ENCODE measurements at regions not wholly inside any gene's neighbourhood (a gene's known extent, or its start where the extent isn't known, plus 50 kb on each side); places are given as distances from the start of the nearest gene placed in this dataset.

- peaks cover 0 to 5% (median 0%) of the 10 kb centered on the region in 6 donors for H3K4me1 ChIP-seq
- H3K27me3 ChIP-seq (replicated peaks in 1 of 7) = no peaks in the 10 kb centered on the region
- DNase-seq = no peak
- H3K4me3 ChIP-seq = no peak overlapping the region
- TF ChIP-seq POLR2AphosphoS5 (IDR thresholded peaks at IDR 0.05) = no peak
- no peak for TF ChIP-seq POLR2A (IDR thresholded peaks at IDR 0.05)
- TF ChIP-seq, protein P1, sequence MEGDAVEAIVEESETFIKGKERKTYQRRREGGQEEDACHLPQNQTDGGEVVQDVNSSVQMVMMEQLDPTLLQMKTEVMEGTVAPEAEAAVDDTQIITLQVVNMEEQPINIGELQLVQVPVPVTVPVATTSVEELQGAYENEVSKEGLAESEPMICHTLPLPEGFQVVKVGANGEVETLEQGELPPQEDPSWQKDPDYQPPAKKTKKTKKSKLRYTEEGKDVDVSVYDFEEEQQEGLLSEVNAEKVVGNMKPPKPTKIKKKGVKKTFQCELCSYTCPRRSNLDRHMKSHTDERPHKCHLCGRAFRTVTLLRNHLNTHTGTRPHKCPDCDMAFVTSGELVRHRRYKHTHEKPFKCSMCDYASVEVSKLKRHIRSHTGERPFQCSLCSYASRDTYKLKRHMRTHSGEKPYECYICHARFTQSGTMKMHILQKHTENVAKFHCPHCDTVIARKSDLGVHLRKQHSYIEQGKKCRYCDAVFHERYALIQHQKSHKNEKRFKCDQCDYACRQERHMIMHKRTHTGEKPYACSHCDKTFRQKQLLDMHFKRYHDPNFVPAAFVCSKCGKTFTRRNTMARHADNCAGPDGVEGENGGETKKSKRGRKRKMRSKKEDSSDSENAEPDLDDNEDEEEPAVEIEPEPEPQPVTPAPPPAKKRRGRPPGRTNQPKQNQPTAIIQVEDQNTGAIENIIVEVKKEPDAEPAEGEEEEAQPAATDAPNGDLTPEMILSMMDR (IDR thresholded peaks at IDR 0.05 in 8 of 11, conservative IDR thresholded peaks at IDR 0.05 in 3 of 11) = no peak
- no peak overlapping the region for H3K27ac ChIP-seq
- no peaks in the 10 kb centered on the region for H3K9me3 ChIP-seq
- 95 to 98% (median 96%) methylated on average over 15 to 29 of the region's 29 CpGs for WGBS, 5 donors
- intact Hi-C loops (cut with DNase I; ENCODE audit: low total_unique reads) = no loop called here
- H3K36me3 ChIP-seq = no peaks in the 10 kb centered on the region
Observed at GRCh38 chr10:121365566-121365965, 232.7 kb downstream of the FGFR2 start.

- Histone ChIP-seq H3K4me3 (no peak overlapping the region), H3K9me3 (no peaks in the 10 kb centered on the region), H3K27me3 (replicated peaks in 1 of 7) (no peaks in the 10 kb centered on the region), H3K36me3 (no peaks in the 10 kb centered on the region), H3K4me1 (peaks cover 0 to 5% (median 0%) of the 10 kb centered on the region in 6 donors), H3K27ac (no peak overlapping the region)
- no peak for DNase-seq
- TF ChIP-seq, protein P1 (IDR thresholded peaks at IDR 0.05 in 8 of 11, conservative IDR thresholded peaks at IDR 0.05 in 3 of 11) = no peak
- TF ChIP-seq POLR2A (IDR thresholded peaks at IDR 0.05) (no peak), POLR2AphosphoS5 (IDR thresholded peaks at IDR 0.05) (peak in 1 of 3 donors; percentile 55)
- intact Hi-C loops (cut with DNase I; ENCODE audit: low total_unique reads) = no loop called here
- 63 to 75% (median 68%) methylated on average over 9 of the region's 9 CpGs for WGBS, 5 donors
Observed at GRCh38 chr10:121368347-121369025, 229.8 kb downstream of the FGFR2 start.

- no peak for DNase-seq
- H3K4me3 ChIP-seq = no peak overlapping the region
- no peaks in the 10 kb centered on the region for H3K9me3 ChIP-seq
- intact Hi-C loops (cut with DNase I; ENCODE audit: low total_unique reads) = no loop called here
- H3K27ac ChIP-seq = no peak overlapping the region
- H3K27me3 ChIP-seq (replicated peaks in 1 of 7) = no peaks in the 10 kb centered on the region
- 49 to 72% (median 56%) methylated on average over 3 of the region's 3 CpGs for WGBS, 5 donors
- H3K36me3 ChIP-seq = no peaks in the 10 kb centered on the region
- peaks cover 0 to 5% (median 0%) of the 10 kb centered on the region in 6 donors for H3K4me1 ChIP-seq
- TF ChIP-seq POLR2A (IDR thresholded peaks at IDR 0.05) = no peak
- TF ChIP-seq, protein P1 (IDR thresholded peaks at IDR 0.05 in 8 of 11, conservative IDR thresholded peaks at IDR 0.05 in 3 of 11) = no peak
- TF ChIP-seq POLR2AphosphoS5 (IDR thresholded peaks at IDR 0.05) = no peak
Observed at GRCh38 chr10:121369616-121370015, 228.6 kb downstream of the FGFR2 start.

DNA sequence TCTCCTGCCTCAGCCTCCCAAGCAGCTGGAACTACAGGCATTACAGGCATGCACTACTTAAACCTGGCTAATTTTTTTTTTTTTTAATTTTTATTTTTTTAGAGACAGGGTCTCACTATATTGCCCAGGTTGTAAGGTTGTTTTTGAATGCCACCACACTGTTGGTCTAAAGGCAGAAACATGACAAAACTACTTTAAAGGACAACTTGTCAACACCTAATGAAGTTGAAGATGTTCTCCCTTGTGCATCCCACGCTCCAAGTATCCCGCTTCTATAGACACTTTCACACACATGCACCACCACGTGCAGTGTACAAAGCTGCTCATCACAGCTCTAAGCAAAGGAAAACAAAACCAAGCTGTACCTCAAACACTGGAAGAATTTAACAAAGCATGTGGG lies 226.4 kb downstream of the FGFR2 start:
- DNase-seq = no peak
- intact Hi-C loops (cut with DNase I; ENCODE audit: low total_unique reads) = no loop called here
- no peaks in the 10 kb centered on the region for H3K36me3 ChIP-seq
- TF ChIP-seq POLR2A (IDR thresholded peaks at IDR 0.05) (no peak), POLR2AphosphoS5 (IDR thresholded peaks at IDR 0.05) (no peak)
- TF ChIP-seq, protein P1 (IDR thresholded peaks at IDR 0.05 in 8 of 11, conservative IDR thresholded peaks at IDR 0.05 in 3 of 11) = no peak
- H3K27me3 ChIP-seq (replicated peaks in 1 of 7) = no peaks in the 10 kb centered on the region
- 77 to 93% (median 85%) methylated on average over 3 of the region's 3 CpGs for WGBS, 5 donors
- no peak overlapping the region for H3K27ac ChIP-seq
- no peak overlapping the region for H3K4me3 ChIP-seq
- no peaks in the 10 kb centered on the region for H3K9me3 ChIP-seq
- peaks cover 0 to 5% (median 0%) of the 10 kb centered on the region in 6 donors for H3K4me1 ChIP-seq
